ENCODE measurements at regions not wholly inside any gene's neighbourhood (a gene's known extent, or its start where the extent isn't known, plus 50 kb on each side); places are given as distances from the start of the nearest gene placed in this dataset.

DNA sequence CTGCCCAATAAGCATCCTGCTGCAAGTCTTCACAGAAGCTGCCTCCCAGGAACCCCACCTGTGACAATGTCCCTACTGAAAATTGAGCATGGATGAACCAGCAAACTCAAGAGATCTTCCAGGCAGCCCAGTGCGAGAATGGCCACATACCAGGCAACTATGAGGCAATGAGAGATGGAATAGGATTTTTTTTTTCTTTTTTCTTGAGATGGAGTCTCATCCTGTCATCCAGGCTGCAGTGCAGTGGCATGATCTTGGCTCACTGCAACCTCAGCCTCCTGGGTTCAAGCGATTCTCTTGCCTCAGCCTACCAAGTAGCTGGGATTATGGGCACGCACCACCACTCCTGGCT lies 60.9 kb upstream of the ARL8B start:
- no peaks in the 10 kb centered on the region for H3K36me3 ChIP-seq (ENCODE audit: insufficient read depth in 1 of 2, low read depth in 1 of 2)
- ATAC-seq (no peak), DNase-seq (no peak)
- TF ChIP-seq, protein P1, sequence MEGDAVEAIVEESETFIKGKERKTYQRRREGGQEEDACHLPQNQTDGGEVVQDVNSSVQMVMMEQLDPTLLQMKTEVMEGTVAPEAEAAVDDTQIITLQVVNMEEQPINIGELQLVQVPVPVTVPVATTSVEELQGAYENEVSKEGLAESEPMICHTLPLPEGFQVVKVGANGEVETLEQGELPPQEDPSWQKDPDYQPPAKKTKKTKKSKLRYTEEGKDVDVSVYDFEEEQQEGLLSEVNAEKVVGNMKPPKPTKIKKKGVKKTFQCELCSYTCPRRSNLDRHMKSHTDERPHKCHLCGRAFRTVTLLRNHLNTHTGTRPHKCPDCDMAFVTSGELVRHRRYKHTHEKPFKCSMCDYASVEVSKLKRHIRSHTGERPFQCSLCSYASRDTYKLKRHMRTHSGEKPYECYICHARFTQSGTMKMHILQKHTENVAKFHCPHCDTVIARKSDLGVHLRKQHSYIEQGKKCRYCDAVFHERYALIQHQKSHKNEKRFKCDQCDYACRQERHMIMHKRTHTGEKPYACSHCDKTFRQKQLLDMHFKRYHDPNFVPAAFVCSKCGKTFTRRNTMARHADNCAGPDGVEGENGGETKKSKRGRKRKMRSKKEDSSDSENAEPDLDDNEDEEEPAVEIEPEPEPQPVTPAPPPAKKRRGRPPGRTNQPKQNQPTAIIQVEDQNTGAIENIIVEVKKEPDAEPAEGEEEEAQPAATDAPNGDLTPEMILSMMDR (IDR thresholded peaks at IDR 0.05) = no peak
- intact Hi-C loops (cut with DNase I) = no loop called here
- H3K4me3 ChIP-seq = no peak overlapping the region
- 64 to 98% (median 67%) methylated on average over 3 of the region's 3 CpGs for WGBS, 3 donors
- H3K4me1 ChIP-seq = peaks cover 8% of the 10 kb centered on the region
- peaks cover 0 to 2% (median 0%) of the 10 kb centered on the region in 3 donors for H3K27me3 ChIP-seq (ENCODE audit: insufficient read depth in 3 of 3, low read length in 2 of 3)
- no peak overlapping the region for H3K27ac ChIP-seq
- no peaks in the 10 kb centered on the region for H3K9me3 ChIP-seq

DNA sequence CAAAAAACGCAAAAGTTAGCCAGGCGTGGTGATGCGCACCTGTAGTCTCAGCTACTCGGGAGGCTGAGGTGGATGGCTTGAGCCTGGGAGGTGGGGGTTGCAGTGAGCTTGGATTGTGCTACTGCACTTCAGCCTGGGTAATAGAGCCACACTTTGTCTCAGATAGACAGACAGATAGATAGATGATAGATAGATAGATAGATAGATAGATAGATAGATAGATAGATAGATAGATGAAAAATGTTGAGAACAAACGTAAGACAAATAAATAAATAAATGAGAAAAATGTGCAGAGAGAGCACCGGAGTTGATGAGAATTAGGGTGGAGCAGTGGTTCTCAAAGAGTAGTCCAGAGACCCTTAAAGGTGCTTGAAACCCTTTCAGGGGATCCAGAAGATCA lies 58.4 kb upstream of the ARL8B start:
- no peak overlapping the region for H3K4me3 ChIP-seq
- H3K9me3 ChIP-seq = no peaks in the 10 kb centered on the region
- no peak overlapping the region for H3K27ac ChIP-seq
- DNase-seq (no peak), ATAC-seq (no peak)
- no peaks in the 10 kb centered on the region for H3K4me1 ChIP-seq
- TF ChIP-seq, protein P1 (IDR thresholded peaks at IDR 0.05) = no peak
- peaks cover 0 to 2% (median 0%) of the 10 kb centered on the region in 3 donors for H3K27me3 ChIP-seq (ENCODE audit: insufficient read depth in 3 of 3, low read length in 2 of 3)
- intact Hi-C loops (cut with DNase I) = no loop called here
- H3K36me3 ChIP-seq (ENCODE audit: insufficient read depth in 1 of 2, low read depth in 1 of 2) = no peaks in the 10 kb centered on the region
- 91 to 94% (median 93%) methylated on average over 6 of the region's 6 CpGs for WGBS, 3 donors

DNA sequence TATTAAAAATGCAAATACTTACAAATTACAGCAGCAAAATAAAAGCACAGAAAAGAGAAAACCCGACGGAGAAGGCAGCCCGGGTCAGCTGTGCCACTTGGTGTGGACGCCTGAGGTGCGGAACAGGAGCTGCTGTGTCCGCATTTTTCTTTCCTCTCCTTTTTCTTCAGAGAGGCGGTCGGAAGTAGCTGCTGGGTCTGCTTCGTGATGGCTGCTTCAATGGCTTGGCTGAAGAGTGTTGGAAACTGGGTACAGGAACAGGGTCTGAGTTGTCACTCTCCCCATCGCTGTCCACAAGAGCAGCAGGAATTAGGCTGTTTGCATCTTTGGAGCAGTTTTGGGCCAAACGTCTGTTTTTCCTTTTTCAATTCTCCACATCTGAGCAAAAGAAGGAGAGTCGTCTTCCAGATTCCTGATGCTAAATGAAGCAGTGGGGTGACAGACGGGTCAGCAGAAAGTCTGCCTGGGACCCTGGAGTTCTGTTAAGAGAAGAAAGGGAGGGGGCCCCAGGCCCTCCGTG lies 53.5 kb upstream of the ARL8B start:
- DNase-seq (no peak), ATAC-seq (no peak)
- H3K27me3 ChIP-seq (ENCODE audit: insufficient read depth in 3 of 3, low read length in 2 of 3) = peaks cover 0 to under 1% (median 0%) of the 10 kb centered on the region in 3 donors
- no peak overlapping the region for H3K27ac ChIP-seq
- no peaks in the 10 kb centered on the region for H3K36me3 ChIP-seq (ENCODE audit: insufficient read depth in 1 of 2, low read depth in 1 of 2)
- peaks cover 17% of the 10 kb centered on the region for H3K4me1 ChIP-seq
- no peak overlapping the region for H3K4me3 ChIP-seq
- TF ChIP-seq, protein P1 (IDR thresholded peaks at IDR 0.05) = no peak
- no peaks in the 10 kb centered on the region for H3K9me3 ChIP-seq
- intact Hi-C loops (cut with DNase I) = no loop called here
- 79 to 81% (median 80%) methylated on average over 14 of the region's 14 CpGs for WGBS, 3 donors

DNA sequence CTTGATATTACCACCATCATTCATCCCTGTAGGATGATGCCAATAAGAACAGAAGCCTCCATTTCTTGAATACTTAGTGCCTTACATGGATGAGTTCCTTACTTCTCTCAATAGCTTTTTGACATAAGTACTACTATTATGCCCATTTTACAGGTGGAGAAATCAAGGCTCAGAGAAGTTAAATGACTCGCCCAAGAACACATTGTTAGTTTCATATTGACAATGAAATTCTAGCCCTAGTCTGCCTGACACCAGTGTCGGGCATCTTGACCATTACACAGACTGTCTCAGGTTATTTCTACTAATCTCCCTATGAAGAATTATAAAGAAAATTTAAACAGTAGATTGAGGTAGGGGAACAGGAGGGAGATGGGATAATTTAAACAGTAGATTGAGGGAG lies 52.5 kb upstream of the ARL8B start:
- no peak for DNase-seq
- Histone ChIP-seq H3K4me1 (peaks cover 17% of the 10 kb centered on the region), H3K9me3 (no peaks in the 10 kb centered on the region), H3K27me3 (ENCODE audit: insufficient read depth in 3 of 3, low read length in 2 of 3) (no peaks in the 10 kb centered on the region), H3K27ac (no peak overlapping the region), H3K4me3 (no peak overlapping the region), H3K36me3 (ENCODE audit: insufficient read depth in 1 of 2, low read depth in 1 of 2) (no peaks in the 10 kb centered on the region)
- no peak for ATAC-seq
- intact Hi-C loops (cut with DNase I) = no loop called here
- TF ChIP-seq, protein P1 (IDR thresholded peaks at IDR 0.05) = no peak
- WGBS, 3 donors = 89 to 94% (median 89%) methylated on average over 2 of the region's 2 CpGs

DNA sequence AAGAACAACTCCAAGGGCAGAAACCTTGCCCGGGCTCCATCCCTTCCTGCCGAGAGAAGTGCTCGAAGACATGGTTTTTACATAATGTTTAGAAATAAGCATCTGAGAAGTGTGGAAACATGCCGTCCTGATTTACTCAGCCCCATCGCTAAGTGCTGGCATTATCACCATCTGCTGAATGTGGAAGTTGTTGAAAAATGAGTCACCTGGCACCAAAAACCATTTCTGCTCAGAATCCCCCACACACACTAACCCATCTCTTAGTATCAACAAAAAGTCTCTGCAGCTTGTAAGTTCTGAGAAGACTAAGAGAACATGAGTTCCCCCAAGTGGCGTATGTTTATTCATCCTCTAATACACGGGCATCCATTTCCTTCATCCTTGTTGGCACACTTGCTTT lies 51.0 kb upstream of the ARL8B start:
- H3K27me3 ChIP-seq (ENCODE audit: insufficient read depth in 3 of 3, low read length in 2 of 3) = no peaks in the 10 kb centered on the region
- H3K36me3 ChIP-seq (ENCODE audit: insufficient read depth in 1 of 2, low read depth in 1 of 2) = no peaks in the 10 kb centered on the region
- no peak overlapping the region for H3K27ac ChIP-seq
- DNase-seq = no peak
- no peak for ATAC-seq
- no peak overlapping the region for H3K4me3 ChIP-seq
- TF ChIP-seq, protein P1 (IDR thresholded peaks at IDR 0.05) = no peak
- H3K9me3 ChIP-seq = no peaks in the 10 kb centered on the region
- H3K4me1 ChIP-seq = peaks cover 17% of the 10 kb centered on the region
- intact Hi-C loops (cut with DNase I) = no loop called here
- 36 to 60% (median 39%) methylated on average over 7 of the region's 7 CpGs for WGBS, 3 donors
